HCT116 (cell line): ENCODE measurements at regions not wholly inside any gene's neighbourhood (a gene's known extent, or its start where the extent isn't known, plus 50 kb on each side); places are given as distances from the start of the nearest gene placed in this dataset.

ENCODE experiments used
- ATAC-seq: fragments of 200-7000 bp; cut with Tn5 transposase; 2 replicates; pipeline ENCODE4 v1.9.1; 2020; ENCODE audit warnings: mild to moderate bottlenecking, moderate library complexity
- BruUV-seq: library from RNA; stranded (reverse); fragments of 400-500 nt; replicated peaks from 2 replicates; lab custom pipeline; 2021; lab: Mats Ljungman, UMichigan
- CTCF ChIA-PET: fragments of 300-600 bp; sonication (Branson Sonifier 250); formaldehyde crosslinking; loops from one replicate; lab custom pipeline; 2021; ENCODE audit warnings: antibody characterized with exemption; lab: Charles Lee
- POLR2A ChIA-PET: fragments of 300-600, 350-600 bp; sonication (Branson Sonifier 250); formaldehyde crosslinking; loops from one replicate; lab custom pipeline; 2021; ENCODE audit warnings: antibody characterized with exemption; lab: Charles Lee
- RAD21 ChIA-PET, 2 experiments: fragments of 300-600 bp; sonication (Branson Sonifier 250); formaldehyde crosslinking; loops; one replicate each; lab custom pipeline; 2023; ENCODE audit warnings: low total read pairs in 2 of 2; ENCODE audit not compliant: uncharacterized antibody in 2 of 2, unreplicated experiment in 2 of 2, low non-redundant PET in 1 of 2; lab: Charles Lee
- DNase-seq: peaks from one replicate; pipeline ENCODE4 v3.0.0-alpha.2; 2010; ENCODE audit warnings: low read depth, low spot score
- H2AFZ ChIP-seq: fragments of 200-600 bp; shearing (Covaris generic), sonication (generic); 2 replicates; pipeline ENCODE4 v1.6.1; 2017; ENCODE audit warnings: low read depth, mixed run types, mixed read lengths, antibody characterized with exemption, low read length; ENCODE audit not compliant: poor library complexity, severe bottlenecking
- H3K27ac ChIP-seq: 2 replicates; pipeline ENCODE4 v1.5.1; 2012; ENCODE audit warnings: low read depth, low read length
- H3K27me3 ChIP-seq: fragments of 200-600 bp; sonication (generic); 2 replicates; pipeline ENCODE4 v1.6.1; 2016; ENCODE audit warnings: mixed run types, low read length, mixed read lengths; ENCODE audit not compliant: insufficient read depth
- H3K36me3 ChIP-seq, 2 experiments: fragments of 200-500 bp in 1 of 2; fragments of 200-600 bp in 1 of 2; sonication (Bioruptor generic) in 1 of 2; sonication (generic) in 1 of 2; 2 replicates each; pipeline versions ENCODE4 v1.5.1 to v1.6.1; 2014 to 2016; ENCODE audit warnings: low read length in 2 of 2, inconsistent platforms in 1 of 2, mixed read lengths in 1 of 2, mixed run types in 1 of 2; ENCODE audit not compliant: insufficient read depth in 2 of 2, control insufficient read depth in 1 of 2
- H3K4me1 ChIP-seq, 2 experiments: fragments of 200-600 bp in 1 of 2; sonication (generic) in 1 of 2; 2 replicates each; pipeline versions ENCODE4 v1.5.1 to v1.6.1; 2012 to 2017; ENCODE audit warnings: low read length in 2 of 2, inconsistent platforms in 1 of 2, mild to moderate bottlenecking in 1 of 2, mixed read lengths in 1 of 2, mixed run types in 1 of 2, moderate library complexity in 1 of 2; ENCODE audit not compliant: insufficient read depth in 2 of 2, control insufficient read depth in 1 of 2
- H3K4me2 ChIP-seq: fragments of 200-600 bp; sonication (generic); 2 replicates; pipeline ENCODE4 v1.6.1; 2017; ENCODE audit warnings: mixed run types, low read length, mixed read lengths
- H3K4me3 ChIP-seq, 2 experiments: fragments of 200-600 bp in 1 of 2; sonication (generic) in 1 of 2; replicated peaks in 1 of 2; 2 replicates each; pipeline ENCODE4 v1.5.1; 2011 to 2016; ENCODE audit warnings: low read length in 2 of 2, control low read depth in 1 of 2, low read depth in 1 of 2, mild to moderate bottlenecking in 1 of 2, mixed read lengths in 1 of 2, mixed run types in 1 of 2
- H3K79me2 ChIP-seq: fragments of 200-600 bp; sonication (generic); 2 replicates; pipeline ENCODE4 v1.6.1; 2017; ENCODE audit warnings: mild to moderate bottlenecking, mixed run types, low read length, moderate library complexity, mixed read lengths; ENCODE audit not compliant: insufficient read depth
- H3K9ac ChIP-seq: fragments of 200-600 bp; sonication (generic); 2 replicates; pipeline ENCODE4 v1.6.1; 2016; ENCODE audit warnings: low read length, mixed read lengths
- H3K9me2 ChIP-seq: fragments of 200-600 bp; sonication (generic), shearing (Covaris generic); 2 replicates; pipeline ENCODE4 v1.6.1; 2017; ENCODE audit warnings: mixed run types, mild to moderate bottlenecking, moderate library complexity; ENCODE audit not compliant: insufficient read depth
- H3K9me3 ChIP-seq, 2 experiments: fragments of 200-500 bp in 1 of 2; fragments of 200-600 bp in 1 of 2; sonication (Bioruptor generic) in 1 of 2; sonication (generic) in 1 of 2; 2 replicates each; pipeline ENCODE4 v1.6.1; 2014 to 2017; ENCODE audit warnings: low read length in 2 of 2, mixed read lengths in 2 of 2, inconsistent platforms in 1 of 2, low read depth in 1 of 2, mild to moderate bottlenecking in 1 of 2, mixed run types in 1 of 2, moderate library complexity in 1 of 2; ENCODE audit not compliant: control insufficient read depth in 1 of 2, insufficient read depth in 1 of 2
- H4K20me1 ChIP-seq: fragments of 200-600 bp; sonication (generic), shearing (Covaris generic); 2 replicates; pipeline ENCODE4 v1.6.1; 2017; ENCODE audit warnings: mixed run types, mild to moderate bottlenecking, moderate library complexity; ENCODE audit not compliant: insufficient read depth
- CBX3 ChIP-seq: IDR thresholded peaks from 2 replicates; pipeline ENCODE4 v1.6.1; 2012; ENCODE audit warnings: low read depth
- EGR1 ChIP-seq: IDR thresholded peaks from 2 replicates; pipeline ENCODE4 v1.6.1; 2012; ENCODE audit warnings: low read depth
- ELF1 ChIP-seq: IDR thresholded peaks from 2 replicates; pipeline ENCODE4 v1.6.1; 2012; ENCODE audit warnings: low read depth, borderline replicate concordance
- EZH2phosphoT487 ChIP-seq: fragments of 200-600 bp; IDR thresholded peaks from 2 replicates; pipeline ENCODE4 v1.6.1; 2018; ENCODE audit warnings: antibody characterized with exemption, borderline replicate concordance
- FOSL1 ChIP-seq: IDR thresholded peaks from 2 replicates; pipeline ENCODE4 v1.6.1; 2012; ENCODE audit warnings: low read depth
- JUND ChIP-seq: IDR thresholded peaks from 2 replicates; pipeline ENCODE4 v1.6.1; 2012
- POLR2A ChIP-seq: IDR thresholded peaks from 2 replicates; pipeline ENCODE4 v1.7.0; 2011; ENCODE audit warnings: borderline replicate concordance; ENCODE audit not compliant: insufficient read depth, insufficient read length; ENCODE audit errors: extremely low read depth
- SIN3A ChIP-seq: IDR thresholded peaks from 2 replicates; pipeline ENCODE4 v1.6.1; 2012; ENCODE audit warnings: low read depth
- SRF ChIP-seq: IDR thresholded peaks from 2 replicates; pipeline ENCODE4 v1.6.1; 2012; ENCODE audit warnings: low read depth
- TCF7L2 ChIP-seq: IDR thresholded peaks from 2 replicates; pipeline ENCODE4 v1.7.0; 2011; ENCODE audit warnings: borderline replicate concordance, inconsistent platforms; ENCODE audit not compliant: insufficient read depth, insufficient read length; ENCODE audit errors: extremely low read depth
- YY1 ChIP-seq: IDR thresholded peaks from 2 replicates; pipeline ENCODE4 v1.6.1; 2011; ENCODE audit warnings: low read length, low read depth, moderate library complexity, mild to moderate bottlenecking; ENCODE audit not compliant: insufficient replicate concordance; ENCODE audit errors: extremely low read depth
- intact Hi-C: fragments of 100-400 bp; cut with micrococcal nuclease; formaldehyde crosslinking; loops from 2 replicates; pipeline ENCODE4 v1.10.0; 2022
- TF ChIP-seq, protein P1 (sequence below): IDR thresholded peaks from 2 replicates; pipeline ENCODE4 v1.6.1; 2012; ENCODE audit warnings: low read depth
- TF ChIP-seq, protein P2 (sequence below), 3 experiments: fragments of 200-600 bp in 1 of 3; sonication (generic) in 1 of 3; IDR thresholded peaks in 2 of 3; conservative IDR thresholded peaks in 1 of 3; 2 replicates each; pipeline ENCODE4 v1.5.1; 2012 to 2017; ENCODE audit warnings: low read depth in 2 of 3, low read length in 2 of 3, antibody characterized with exemption in 1 of 3, borderline replicate concordance in 1 of 3, control low read depth in 1 of 3, mild to moderate bottlenecking in 1 of 3, mixed read lengths in 1 of 3, mixed run types in 1 of 3, moderate library complexity in 1 of 3; ENCODE audit not compliant: insufficient read depth in 1 of 3
- TF ChIP-seq, protein P3 (sequence below): IDR thresholded peaks from 2 replicates; pipeline ENCODE4 v1.6.1; 2012

DNA sequence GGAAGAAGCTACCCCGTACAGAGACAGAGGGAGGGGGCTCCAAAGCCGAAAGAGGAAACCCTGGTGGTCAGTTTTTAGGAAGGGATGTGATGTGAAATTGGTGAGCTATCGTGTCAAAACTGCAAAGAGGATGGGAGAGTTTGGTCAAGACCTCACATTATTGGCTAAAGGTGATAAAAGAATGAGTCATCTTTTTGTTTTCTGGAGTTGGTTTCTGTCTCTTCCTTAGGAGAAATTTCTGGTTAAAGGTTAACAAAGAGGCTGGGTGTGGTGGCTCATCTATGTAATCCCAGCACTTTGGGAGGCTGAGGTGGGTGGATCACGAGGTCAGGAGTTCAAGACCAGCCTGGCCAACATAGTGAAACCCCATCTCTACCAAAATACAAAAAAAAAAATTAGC, 217.8 kb upstream of the CBLB start:
- H3K4me2 ChIP-seq = no peak overlapping the region
- no peaks in the 10 kb centered on the region for H3K36me3 ChIP-seq
- no peak for ATAC-seq
- no peak for DNase-seq
- CTCF ChIA-PET = no interaction called here
- POLR2A ChIA-PET = no interaction called here
- intact Hi-C loops = no loop called here
- no peak overlapping the region for H3K9ac ChIP-seq
- H3K9me3 ChIP-seq = no peaks in the 10 kb centered on the region
- H3K27me3 ChIP-seq = no peaks in the 10 kb centered on the region
- RAD21 ChIA-PET = no interaction called here
- no peak overlapping the region for H3K4me3 ChIP-seq
- H3K9me2 ChIP-seq = no peaks in the 10 kb centered on the region
- no peak overlapping the region for H2AFZ ChIP-seq
- TF ChIP-seq YY1 = no peak
- TF ChIP-seq FOSL1 = no peak
- TF ChIP-seq SIN3A = no peak
- BruUV-seq = no TSS peak
- H3K27ac ChIP-seq = no peak overlapping the region
- H3K79me2 ChIP-seq = no peaks in the 10 kb centered on the region
- no peaks in the 10 kb centered on the region for H4K20me1 ChIP-seq
- H3K4me1 ChIP-seq = no peaks in the 10 kb centered on the region

DNA sequence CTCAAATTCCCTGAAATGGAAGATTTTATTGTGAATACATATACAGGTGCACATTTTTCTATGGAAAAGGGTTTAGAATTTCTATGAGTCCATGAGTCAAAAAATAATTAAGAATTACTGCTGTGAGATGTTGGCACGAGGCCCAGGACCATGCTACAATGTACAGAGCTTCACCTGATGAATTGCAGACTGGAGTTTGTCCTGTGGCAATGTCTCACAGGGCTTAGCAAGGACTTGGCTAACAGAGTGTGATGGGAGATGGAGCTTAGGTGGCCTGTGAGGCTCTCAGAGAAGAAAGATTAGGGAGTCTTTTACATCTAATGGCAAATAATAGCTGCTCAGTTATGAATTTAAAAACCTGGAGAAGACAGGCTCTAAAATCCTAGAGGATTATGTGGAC, 219.5 kb upstream of the CBLB start:
- Histone ChIP-seq H3K4me3 (no peak overlapping the region), H3K9me3 (no peaks in the 10 kb centered on the region), H4K20me1 (no peaks in the 10 kb centered on the region), H3K27me3 (no peaks in the 10 kb centered on the region)
- intact Hi-C loops = no loop called here
- RAD21 ChIA-PET = no interaction called here
- TF ChIP-seq, protein P1, sequence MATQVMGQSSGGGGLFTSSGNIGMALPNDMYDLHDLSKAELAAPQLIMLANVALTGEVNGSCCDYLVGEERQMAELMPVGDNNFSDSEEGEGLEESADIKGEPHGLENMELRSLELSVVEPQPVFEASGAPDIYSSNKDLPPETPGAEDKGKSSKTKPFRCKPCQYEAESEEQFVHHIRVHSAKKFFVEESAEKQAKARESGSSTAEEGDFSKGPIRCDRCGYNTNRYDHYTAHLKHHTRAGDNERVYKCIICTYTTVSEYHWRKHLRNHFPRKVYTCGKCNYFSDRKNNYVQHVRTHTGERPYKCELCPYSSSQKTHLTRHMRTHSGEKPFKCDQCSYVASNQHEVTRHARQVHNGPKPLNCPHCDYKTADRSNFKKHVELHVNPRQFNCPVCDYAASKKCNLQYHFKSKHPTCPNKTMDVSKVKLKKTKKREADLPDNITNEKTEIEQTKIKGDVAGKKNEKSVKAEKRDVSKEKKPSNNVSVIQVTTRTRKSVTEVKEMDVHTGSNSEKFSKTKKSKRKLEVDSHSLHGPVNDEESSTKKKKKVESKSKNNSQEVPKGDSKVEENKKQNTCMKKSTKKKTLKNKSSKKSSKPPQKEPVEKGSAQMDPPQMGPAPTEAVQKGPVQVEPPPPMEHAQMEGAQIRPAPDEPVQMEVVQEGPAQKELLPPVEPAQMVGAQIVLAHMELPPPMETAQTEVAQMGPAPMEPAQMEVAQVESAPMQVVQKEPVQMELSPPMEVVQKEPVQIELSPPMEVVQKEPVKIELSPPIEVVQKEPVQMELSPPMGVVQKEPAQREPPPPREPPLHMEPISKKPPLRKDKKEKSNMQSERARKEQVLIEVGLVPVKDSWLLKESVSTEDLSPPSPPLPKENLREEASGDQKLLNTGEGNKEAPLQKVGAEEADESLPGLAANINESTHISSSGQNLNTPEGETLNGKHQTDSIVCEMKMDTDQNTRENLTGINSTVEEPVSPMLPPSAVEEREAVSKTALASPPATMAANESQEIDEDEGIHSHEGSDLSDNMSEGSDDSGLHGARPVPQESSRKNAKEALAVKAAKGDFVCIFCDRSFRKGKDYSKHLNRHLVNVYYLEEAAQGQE = no peak
- TF ChIP-seq, protein P2, sequence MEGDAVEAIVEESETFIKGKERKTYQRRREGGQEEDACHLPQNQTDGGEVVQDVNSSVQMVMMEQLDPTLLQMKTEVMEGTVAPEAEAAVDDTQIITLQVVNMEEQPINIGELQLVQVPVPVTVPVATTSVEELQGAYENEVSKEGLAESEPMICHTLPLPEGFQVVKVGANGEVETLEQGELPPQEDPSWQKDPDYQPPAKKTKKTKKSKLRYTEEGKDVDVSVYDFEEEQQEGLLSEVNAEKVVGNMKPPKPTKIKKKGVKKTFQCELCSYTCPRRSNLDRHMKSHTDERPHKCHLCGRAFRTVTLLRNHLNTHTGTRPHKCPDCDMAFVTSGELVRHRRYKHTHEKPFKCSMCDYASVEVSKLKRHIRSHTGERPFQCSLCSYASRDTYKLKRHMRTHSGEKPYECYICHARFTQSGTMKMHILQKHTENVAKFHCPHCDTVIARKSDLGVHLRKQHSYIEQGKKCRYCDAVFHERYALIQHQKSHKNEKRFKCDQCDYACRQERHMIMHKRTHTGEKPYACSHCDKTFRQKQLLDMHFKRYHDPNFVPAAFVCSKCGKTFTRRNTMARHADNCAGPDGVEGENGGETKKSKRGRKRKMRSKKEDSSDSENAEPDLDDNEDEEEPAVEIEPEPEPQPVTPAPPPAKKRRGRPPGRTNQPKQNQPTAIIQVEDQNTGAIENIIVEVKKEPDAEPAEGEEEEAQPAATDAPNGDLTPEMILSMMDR (IDR thresholded peaks at IDR 0.05 in 2 of 3, conservative IDR thresholded peaks at IDR 0.05 in 1 of 3; ENCODE audit: borderline replicate concordance in 1 of 3, insufficient read depth in 1 of 3, low read depth in 2 of 3, low read length in 2 of 3) = no peak
- TF ChIP-seq POLR2A (no peak), EGR1 (no peak), JUND (no peak), TCF7L2 (no peak), ELF1 (no peak), SRF (no peak), FOSL1 (no peak), EZH2phosphoT487 (no peak), CBX3 (no peak)
- TF ChIP-seq, protein P3, sequence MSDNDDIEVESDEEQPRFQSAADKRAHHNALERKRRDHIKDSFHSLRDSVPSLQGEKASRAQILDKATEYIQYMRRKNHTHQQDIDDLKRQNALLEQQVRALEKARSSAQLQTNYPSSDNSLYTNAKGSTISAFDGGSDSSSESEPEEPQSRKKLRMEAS = no peak
- TF ChIP-seq, all 23 proteins: peak for 0
- H3K79me2 ChIP-seq = no peaks in the 10 kb centered on the region
- no peaks in the 10 kb centered on the region for H3K9me2 ChIP-seq
- no peaks in the 10 kb centered on the region for H3K36me3 ChIP-seq
- no peak overlapping the region for H3K27ac ChIP-seq
- no peak overlapping the region for H2AFZ ChIP-seq
- POLR2A ChIA-PET = no interaction called here
- H3K4me2 ChIP-seq = no peak overlapping the region
- H3K4me1 ChIP-seq = no peaks in the 10 kb centered on the region
- H3K9ac ChIP-seq = no peak overlapping the region
- CTCF ChIA-PET = no interaction called here
- BruUV-seq = no TSS peak
- ATAC-seq (no peak), DNase-seq (no peak)
